Activated CD4-positive, alpha-beta T cell treated with anti-CD3 and anti-CD28 coated beads, Interleukin-2, amount 50 U/mL, for 16 hours (primary cell): ENCODE measurements at regions not wholly inside any gene's neighbourhood (a gene's known extent, or its start where the extent isn't known, plus 50 kb on each side); places are given as distances from the start of the nearest gene placed in this dataset.

Experiments
- DNase-seq: peaks from one replicate; pipeline ENCODE4 v3.0.0-alpha.2; 2020

GRCh38 chr10:111522551-111522950 lies 445.7 kb downstream of the ADRA2A start:
- DNase-seq: no peak

- no peak for DNase-seq
These were observed 446.2 kb downstream of the ADRA2A start for GRCh38 chr10:111523016-111523415.

- DNase-seq: no peak
These were observed 447.3 kb downstream of the ADRA2A start for GRCh38 chr10:111524134-111524533.

- no peak for DNase-seq
These were observed 448.9 kb downstream of the ADRA2A start for GRCh38 chr10:111525696-111526095.

- DNase-seq: no peak
These were observed 454.9 kb downstream of the ADRA2A start for GRCh38 chr10:111531690-111532089.

GRCh38 chr10:111532139-111532538 lies 455.3 kb downstream of the ADRA2A start:
- no peak for DNase-seq

- DNase-seq: no peak
These were observed 462.4 kb downstream of the ADRA2A start for GRCh38 chr10:111539246-111539645.

- no peak for DNase-seq
These were observed 467.0 kb downstream of the ADRA2A start for GRCh38 chr10:111543854-111544253.

- DNase-seq: no peak
These were observed 469.2 kb downstream of the ADRA2A start for GRCh38 chr10:111545861-111546605.

GRCh38 chr10:111548084-111548726 lies 471.4 kb downstream of the ADRA2A start:
- DNase-seq: no peak

- DNase-seq: no peak
These were observed 474.2 kb downstream of the ADRA2A start for GRCh38 chr10:111551001-111551400.

- no peak for DNase-seq
These were observed 479.8 kb downstream of the ADRA2A start for GRCh38 chr10:111556666-111557065.

- DNase-seq: no peak
These were observed 481.4 kb downstream of the ADRA2A start for GRCh38 chr10:111558211-111558610.

- no peak for DNase-seq
These were observed 483.2 kb downstream of the ADRA2A start for GRCh38 chr10:111560027-111560426.

GRCh38 chr10:111561124-111561523 lies 484.3 kb downstream of the ADRA2A start:
- DNase-seq: no peak

GRCh38 chr10:111565542-111565941 lies 488.7 kb downstream of the ADRA2A start:
- DNase-seq: no peak

- DNase-seq: no peak
These were observed 501.2 kb downstream of the ADRA2A start for GRCh38 chr10:111578076-111578475.

- no peak for DNase-seq
These were observed 502.6 kb downstream of the ADRA2A start for GRCh38 chr10:111579473-111579872.

- DNase-seq: no peak
These were observed 513.9 kb downstream of the ADRA2A start for GRCh38 chr10:111590703-111591102.

GRCh38 chr10:111593578-111593977 lies 516.7 kb downstream of the ADRA2A start:
- DNase-seq: no peak

- no peak for DNase-seq
These were observed 518.3 kb downstream of the ADRA2A start for GRCh38 chr10:111595173-111595572.

GRCh38 chr10:111598433-111599059 lies 521.7 kb downstream of the ADRA2A start:
- peak; percentile 63 for DNase-seq

- DNase-seq: no peak
These were observed 523.1 kb downstream of the ADRA2A start for GRCh38 chr10:111599943-111600342.

- DNase-seq: no peak
These were observed 523.9 kb downstream of the ADRA2A start for GRCh38 chr10:111600772-111601171.
